Inferior parietal cortex (tissue), 1 donor: ENCODE measurements at regions not wholly inside any gene's neighbourhood (a gene's known extent, or its start where the extent isn't known, plus 50 kb on each side); places are given as distances from the start of the nearest gene placed in this dataset.

Experiments
- DNase-seq: peaks from one replicate; pipeline ENCODE4 v3.0.0-alpha.2; 2016; ENCODE audit errors: extremely low spot score

- DNase-seq = no peak
Observed at GRCh38 chr3:18778094-18778493, 353.0 kb upstream of the SATB1 start.

- DNase-seq = no peak
Observed at GRCh38 chr3:18775501-18775900, 350.4 kb upstream of the SATB1 start.

GRCh38 chr3:18774319-18775088 is 349.4 kb upstream of the SATB1 start:
- no peak for DNase-seq

GRCh38 chr3:18772699-18773305 is 347.7 kb upstream of the SATB1 start:
- no peak for DNase-seq

- no peak for DNase-seq
Observed at GRCh38 chr3:18771931-18772330, 346.8 kb upstream of the SATB1 start.

- no peak for DNase-seq
Observed at GRCh38 chr3:18770800-18771199, 345.7 kb upstream of the SATB1 start.

GRCh38 chr3:18767756-18768303 is 342.7 kb upstream of the SATB1 start:
- DNase-seq = no peak

GRCh38 chr3:18766974-18767373 is 341.8 kb upstream of the SATB1 start:
- no peak for DNase-seq

GRCh38 chr3:18765662-18766061 is 340.5 kb upstream of the SATB1 start:
- DNase-seq = no peak

- no peak for DNase-seq
Observed at GRCh38 chr3:18765161-18765560, 340.0 kb upstream of the SATB1 start.

GRCh38 chr3:18761530-18761929 is 336.4 kb upstream of the SATB1 start:
- DNase-seq = no peak

- peak; percentile 43 for DNase-seq
Observed at GRCh38 chr3:18758047-18758704, 333.0 kb upstream of the SATB1 start.

GRCh38 chr3:18757476-18757875 is 332.3 kb upstream of the SATB1 start:
- DNase-seq = no peak

- DNase-seq = no peak
Observed at GRCh38 chr3:18752273-18752934, 327.3 kb upstream of the SATB1 start.

GRCh38 chr3:18751514-18751913 is 326.4 kb upstream of the SATB1 start:
- no peak for DNase-seq

- no peak for DNase-seq
Observed at GRCh38 chr3:18747383-18747782, 322.2 kb upstream of the SATB1 start.

- DNase-seq = no peak
Observed at GRCh38 chr3:18745472-18745871, 320.3 kb upstream of the SATB1 start.

- no peak for DNase-seq
Observed at GRCh38 chr3:18744472-18744871, 319.3 kb upstream of the SATB1 start.

GRCh38 chr3:18743761-18744160 is 318.6 kb upstream of the SATB1 start:
- DNase-seq = no peak

GRCh38 chr3:18740631-18741583 is 315.8 kb upstream of the SATB1 start:
- no peak for DNase-seq

- no peak for DNase-seq
Observed at GRCh38 chr3:18739099-18739433, 313.9 kb upstream of the SATB1 start.
